Muscle layer of colon (tissue), 2 donors: ENCODE measurements at regions not wholly inside any gene's neighbourhood (a gene's known extent, or its start where the extent isn't known, plus 50 kb on each side); places are given as distances from the start of the nearest gene placed in this dataset.

Experiments
- H3K27ac ChIP-seq: one replicate; pipeline ENCODE4 v1.7.0; 2013; ENCODE audit warnings: low read depth, mild to moderate bottlenecking, low read length, moderate library complexity
- H3K27me3 ChIP-seq, 2 donors: one replicate each; pipeline ENCODE4 v1.7.0; 2013; ENCODE audit warnings: low read length in 2 of 2, mild to moderate bottlenecking in 2 of 2; ENCODE audit not compliant: insufficient read depth in 2 of 2, control insufficient read depth in 1 of 2
- H3K36me3 ChIP-seq: one replicate; pipeline ENCODE4 v1.7.0; 2013; ENCODE audit warnings: mild to moderate bottlenecking, low read length; ENCODE audit not compliant: insufficient read depth
- H3K4me1 ChIP-seq: one replicate; pipeline ENCODE4 v1.7.0; 2013; ENCODE audit warnings: mild to moderate bottlenecking, low read length; ENCODE audit not compliant: insufficient read depth
- H3K4me3 ChIP-seq, 2 donors: one replicate each; pipeline ENCODE4 v1.7.0; 2013; ENCODE audit warnings: low read length in 2 of 2, low read depth in 1 of 2, mild to moderate bottlenecking in 1 of 2, moderate library complexity in 1 of 2
- H3K9ac ChIP-seq: one replicate; pipeline ENCODE4 v1.7.0; 2013; ENCODE audit warnings: low read length
- H3K9me3 ChIP-seq: one replicate; pipeline ENCODE4 v1.7.0; 2013; ENCODE audit warnings: mild to moderate bottlenecking, low read length
- donor health status: abdominal sarcoma.
- donor health status: Adenocarcinoma of cecum.

DNA sequence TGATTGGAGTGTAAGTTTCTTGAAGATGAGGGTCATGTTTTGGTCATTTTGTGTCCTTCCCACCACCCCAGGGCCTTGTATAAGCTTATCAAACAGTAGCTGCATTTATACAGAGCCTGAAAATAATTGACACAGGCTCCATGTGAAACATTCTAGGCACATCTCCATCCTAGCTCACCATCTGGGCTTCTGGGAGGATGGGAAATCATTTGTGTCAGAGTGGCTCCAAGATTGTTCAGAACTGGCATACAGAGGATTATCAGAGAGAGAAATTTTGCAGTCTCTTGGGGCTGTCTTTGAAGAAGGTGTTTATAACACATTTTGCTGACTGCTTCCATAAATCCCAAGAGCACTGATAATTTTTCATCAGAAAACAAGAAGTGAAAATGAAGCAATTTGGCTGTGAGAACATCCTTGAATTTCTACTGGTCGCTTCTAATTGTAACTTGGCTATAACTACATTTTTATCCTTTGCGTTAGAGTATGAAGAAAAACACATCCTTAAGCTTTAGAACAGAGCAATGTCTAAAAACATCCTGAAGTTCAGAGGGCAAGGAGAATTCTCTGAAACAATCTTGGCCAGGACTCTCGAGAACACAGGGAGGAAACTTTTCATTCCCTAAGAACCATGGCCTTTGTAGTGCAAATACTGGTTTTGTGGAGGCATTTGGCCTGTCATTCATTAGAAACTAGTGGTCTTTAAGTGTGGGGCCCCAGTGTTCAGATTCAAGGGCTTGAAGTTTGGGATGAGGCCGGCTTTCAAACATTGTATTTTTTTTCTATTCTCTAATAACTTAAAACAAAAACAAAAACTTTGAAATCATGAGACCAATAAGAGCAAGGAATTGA, 151.1 kb downstream of the DACT1 start:
- H3K27me3 ChIP-seq, result no peaks in the 10 kb centered on the region
- H3K36me3 ChIP-seq, result no peaks in the 10 kb centered on the region
- no peak overlapping the region for H3K9ac ChIP-seq
- no peak overlapping the region for H3K4me3 ChIP-seq
- no peak overlapping the region for H3K27ac ChIP-seq
- H3K9me3 ChIP-seq, result no peaks in the 10 kb centered on the region
- H3K4me1 ChIP-seq, result no peaks in the 10 kb centered on the region

DNA sequence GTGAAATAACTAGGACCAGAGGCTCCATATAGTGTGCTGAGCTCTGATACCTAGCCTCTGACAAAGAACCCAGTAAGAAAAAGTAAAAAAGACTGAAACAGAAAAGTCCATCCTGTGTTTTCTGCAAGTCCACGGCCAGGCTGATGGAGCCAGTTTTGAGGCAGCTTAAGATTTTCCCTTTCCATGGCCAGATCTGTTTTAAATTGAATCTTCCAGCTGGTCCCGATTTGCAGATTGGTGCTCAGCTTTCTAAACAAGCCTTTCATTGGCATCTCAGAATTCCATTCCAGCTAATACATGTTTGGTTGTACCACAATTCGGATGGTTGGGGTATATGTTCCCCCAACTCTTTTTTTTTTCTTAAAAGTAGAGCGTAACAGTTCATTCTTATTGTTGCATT, 152.0 kb downstream of the DACT1 start:
- Histone ChIP-seq H3K4me1 (no peaks in the 10 kb centered on the region), H3K9me3 (no peaks in the 10 kb centered on the region), H3K27me3 (no peaks in the 10 kb centered on the region), H3K36me3 (no peaks in the 10 kb centered on the region), H3K9ac (no peak overlapping the region), H3K4me3 (no peak overlapping the region), H3K27ac (no peak overlapping the region)

DNA sequence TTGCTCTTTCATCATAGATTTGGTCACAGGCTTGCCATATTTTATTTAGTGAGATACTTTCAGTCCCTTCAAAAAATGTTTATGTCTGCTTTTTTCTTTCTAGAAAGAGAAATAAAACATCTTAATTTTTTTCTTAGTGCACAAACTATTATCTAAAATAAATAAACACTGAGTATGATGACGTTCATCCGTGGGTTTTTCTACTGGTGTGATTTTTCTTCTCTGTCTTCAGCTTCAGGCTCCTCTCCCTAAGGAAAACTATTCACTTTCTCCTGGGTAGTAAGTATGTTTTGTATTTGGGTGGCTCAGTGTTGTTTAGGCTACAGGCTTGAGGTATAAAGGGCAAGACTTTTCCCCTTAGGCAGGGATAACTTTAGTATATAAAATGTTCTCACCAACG, 154.7 kb downstream of the DACT1 start:
- Histone ChIP-seq H3K27ac (no peak overlapping the region), H3K9ac (no peak overlapping the region), H3K4me3 (no peak overlapping the region), H3K27me3 (no peaks in the 10 kb centered on the region), H3K36me3 (no peaks in the 10 kb centered on the region), H3K4me1 (no peaks in the 10 kb centered on the region), H3K9me3 (no peaks in the 10 kb centered on the region)

DNA sequence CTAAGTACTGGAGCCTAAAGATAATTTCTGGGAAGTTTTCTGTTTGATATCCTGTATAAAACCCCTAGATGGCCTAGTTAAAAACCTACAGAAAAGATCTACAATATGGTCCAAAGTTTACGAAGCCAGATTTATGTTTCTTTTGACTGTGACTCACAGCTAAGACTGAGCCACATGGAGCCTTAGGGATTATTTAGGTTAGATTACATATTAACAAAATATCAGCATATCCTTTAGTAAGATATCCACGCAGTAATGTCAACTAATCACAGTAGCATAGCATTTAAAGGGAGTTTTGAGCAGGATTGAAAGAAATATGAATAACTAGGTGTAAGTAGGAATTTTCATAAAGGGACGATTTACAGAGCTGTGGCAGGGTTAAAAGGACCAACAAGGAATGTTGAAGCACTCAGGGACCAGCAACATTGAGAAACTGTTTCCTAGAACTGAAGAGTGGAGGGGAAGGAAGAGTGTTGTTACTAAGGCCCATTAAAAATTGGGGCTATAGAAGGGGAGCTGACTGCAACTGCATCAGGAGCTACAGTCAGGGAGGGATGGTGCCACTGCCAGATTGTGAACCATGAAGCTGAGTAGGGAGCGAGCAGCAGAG, 155.5 kb downstream of the DACT1 start:
- Histone ChIP-seq H3K27ac (no peak overlapping the region), H3K4me3 (no peak overlapping the region), H3K4me1 (no peaks in the 10 kb centered on the region), H3K9me3 (no peaks in the 10 kb centered on the region), H3K9ac (no peak overlapping the region), H3K27me3 (no peaks in the 10 kb centered on the region), H3K36me3 (no peaks in the 10 kb centered on the region)

DNA sequence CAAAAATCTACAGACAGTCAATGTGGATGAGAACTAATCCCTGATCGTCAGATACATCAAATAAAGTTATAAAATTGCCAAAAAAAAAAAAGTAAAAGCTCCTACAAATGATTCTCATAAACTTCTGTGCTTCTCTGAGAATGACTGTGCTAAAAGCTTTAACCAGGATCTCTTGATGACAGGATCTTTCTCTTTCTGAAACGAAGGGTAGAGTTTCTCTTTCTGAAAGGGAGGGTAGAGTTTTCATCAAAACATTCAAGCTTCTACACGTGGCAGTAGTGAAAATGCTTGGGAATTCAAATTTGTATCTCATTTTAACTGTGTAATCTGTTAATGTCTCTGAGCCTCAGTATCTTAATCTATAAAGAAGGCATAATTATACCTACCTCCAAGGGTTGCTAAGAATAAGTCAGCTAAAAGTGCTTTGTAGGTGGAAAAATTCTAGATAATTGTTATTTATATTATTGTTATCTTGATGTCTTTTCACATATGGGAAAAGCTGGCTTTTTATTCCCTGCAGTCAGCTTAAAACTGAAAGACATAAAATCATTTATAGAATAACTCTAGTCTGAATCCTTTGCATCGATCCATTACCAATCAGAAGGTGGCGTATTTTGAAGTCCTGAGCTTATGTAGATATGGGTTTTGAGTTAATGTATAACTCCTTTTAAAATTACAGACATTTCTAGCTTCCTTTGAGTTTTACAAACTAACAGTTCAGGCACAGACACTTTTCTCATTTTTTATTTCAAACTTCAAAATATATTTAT, 157.4 kb downstream of the DACT1 start:
- Histone ChIP-seq H3K36me3 (no peaks in the 10 kb centered on the region), H3K27ac (no peak overlapping the region), H3K4me3 (no peak overlapping the region), H3K4me1 (no peaks in the 10 kb centered on the region), H3K27me3 (no peaks in the 10 kb centered on the region), H3K9me3 (no peaks in the 10 kb centered on the region), H3K9ac (no peak overlapping the region)

DNA sequence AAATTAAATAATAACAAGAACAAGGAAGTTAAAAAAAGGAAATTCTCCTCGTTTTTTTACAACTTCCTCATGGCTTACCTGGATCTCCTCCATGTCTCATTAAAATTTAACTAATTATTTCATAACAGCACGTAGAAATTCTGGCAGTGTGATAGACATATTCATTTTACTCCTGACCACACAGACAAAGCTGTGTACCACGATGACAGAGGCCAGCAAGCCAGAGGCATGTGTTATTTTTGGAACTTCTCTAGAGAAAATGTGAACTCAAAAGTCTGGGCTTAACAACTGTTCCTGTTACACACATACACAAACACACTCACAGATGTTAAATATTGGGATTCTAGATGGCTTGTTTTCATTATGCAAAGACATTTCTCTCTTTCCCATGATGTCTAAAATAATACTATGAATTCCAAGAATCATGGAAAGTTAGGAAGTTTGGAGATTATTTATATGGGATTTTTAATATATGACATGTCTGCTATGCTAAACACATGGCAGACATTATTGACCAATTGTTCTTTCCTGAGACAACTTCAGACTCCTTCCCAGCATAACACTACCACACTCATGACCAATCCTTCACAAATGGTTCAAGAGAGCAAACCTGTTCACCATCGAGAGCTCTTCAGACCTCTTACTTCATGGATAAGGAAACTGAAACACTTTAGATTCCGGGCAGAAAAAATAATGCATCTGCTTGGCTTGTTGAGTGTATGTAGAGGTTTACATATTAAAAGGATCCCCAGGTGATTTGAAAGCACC, 158.7 kb downstream of the DACT1 start:
- H3K27ac ChIP-seq, result no peak overlapping the region
- no peaks in the 10 kb centered on the region for H3K9me3 ChIP-seq
- no peak overlapping the region for H3K4me3 ChIP-seq
- H3K9ac ChIP-seq, result no peak overlapping the region
- H3K36me3 ChIP-seq, result no peaks in the 10 kb centered on the region
- H3K4me1 ChIP-seq, result no peaks in the 10 kb centered on the region
- no peaks in the 10 kb centered on the region for H3K27me3 ChIP-seq

DNA sequence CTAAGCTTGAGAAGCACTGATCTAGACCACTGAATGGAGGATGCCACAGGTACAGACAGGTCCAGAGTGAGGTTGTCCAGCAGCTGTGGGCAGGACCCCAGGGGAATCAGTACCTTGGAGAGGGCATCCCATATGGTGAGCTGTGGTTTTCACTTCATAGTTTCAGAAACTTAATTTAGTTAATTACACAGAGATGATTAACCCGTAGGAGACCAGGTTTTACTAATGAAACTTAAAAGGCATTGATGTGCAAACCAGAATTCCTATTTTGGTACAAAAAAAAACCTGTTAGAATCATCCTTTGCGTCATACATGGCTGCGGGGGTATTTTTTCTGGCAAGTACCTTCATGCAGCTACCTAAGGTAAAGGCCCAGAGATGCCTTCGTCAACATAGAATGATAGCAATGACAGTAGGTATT, 159.3 kb downstream of the DACT1 start:
- Histone ChIP-seq H3K9ac (no peak overlapping the region), H3K4me3 (no peak overlapping the region), H3K4me1 (no peaks in the 10 kb centered on the region), H3K27me3 (no peaks in the 10 kb centered on the region), H3K9me3 (no peaks in the 10 kb centered on the region), H3K27ac (no peak overlapping the region), H3K36me3 (no peaks in the 10 kb centered on the region)

DNA sequence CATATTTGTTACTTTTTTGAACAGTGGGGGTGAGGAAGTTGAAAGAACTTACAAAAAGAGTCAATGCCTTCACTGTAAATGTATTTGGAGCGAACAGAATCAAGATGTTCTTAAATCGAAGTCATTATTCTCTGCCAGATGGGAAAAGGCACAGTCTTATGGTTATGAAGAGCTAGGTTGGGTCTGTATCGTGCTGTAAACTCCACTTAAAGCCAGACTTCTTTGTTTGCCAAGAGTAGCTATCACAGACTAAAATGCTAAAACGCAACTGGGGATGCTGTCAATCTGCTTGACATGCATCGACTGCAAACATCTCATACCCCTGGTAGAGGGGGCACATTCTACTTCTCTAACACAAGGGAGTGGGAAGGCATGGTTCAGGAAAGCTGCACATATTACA, 160.4 kb downstream of the DACT1 start:
- no peaks in the 10 kb centered on the region for H3K36me3 ChIP-seq
- H3K27me3 ChIP-seq, result no peaks in the 10 kb centered on the region
- no peak overlapping the region for H3K4me3 ChIP-seq
- no peaks in the 10 kb centered on the region for H3K9me3 ChIP-seq
- no peak overlapping the region for H3K27ac ChIP-seq
- H3K4me1 ChIP-seq, result no peaks in the 10 kb centered on the region
- no peak overlapping the region for H3K9ac ChIP-seq

DNA sequence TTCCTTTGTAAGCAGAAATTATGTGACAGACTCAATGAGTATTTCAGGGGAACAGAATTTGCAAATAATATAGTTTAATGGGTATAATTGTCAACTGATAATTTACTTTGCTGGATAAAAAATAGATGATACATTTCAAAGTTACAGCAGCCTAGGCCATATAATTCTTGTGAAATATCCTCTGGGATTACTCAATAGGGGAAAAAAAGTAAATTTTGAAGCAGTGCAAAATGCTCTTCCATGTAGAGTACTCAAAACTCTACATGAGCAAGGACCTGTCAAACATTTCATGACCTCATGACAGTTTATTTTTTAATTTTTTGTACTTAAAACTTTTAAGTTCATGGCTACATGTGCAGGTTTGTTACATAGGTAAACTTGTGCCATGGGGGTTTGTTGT, 163.3 kb downstream of the DACT1 start:
- Histone ChIP-seq H3K9ac (no peak overlapping the region), H3K9me3 (no peaks in the 10 kb centered on the region), H3K4me1 (no peaks in the 10 kb centered on the region), H3K27ac (no peak overlapping the region), H3K4me3 (no peak overlapping the region), H3K27me3 (no peaks in the 10 kb centered on the region), H3K36me3 (no peaks in the 10 kb centered on the region)

DNA sequence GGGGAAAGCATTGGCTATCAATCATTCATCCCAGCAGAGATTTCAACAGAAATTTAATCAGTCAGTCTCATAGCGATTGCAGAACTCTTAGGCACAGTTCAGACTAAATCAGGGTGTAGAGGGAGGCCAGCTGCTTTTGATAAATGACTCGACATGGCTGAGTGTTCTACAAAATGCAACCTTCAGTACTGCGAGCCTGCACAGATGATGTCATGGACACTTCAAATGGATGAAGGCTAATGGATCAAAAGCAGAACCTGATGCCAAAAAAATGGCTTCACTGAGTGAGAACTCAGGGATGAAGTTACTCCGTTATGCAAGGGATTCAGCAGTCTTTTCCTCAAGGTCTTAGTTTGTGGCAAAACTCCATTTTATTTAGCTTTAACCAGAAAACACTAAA, 167.3 kb downstream of the DACT1 start:
- H3K9ac ChIP-seq, result no peak overlapping the region

More for the DNA sequence above, 167.3 kb downstream of the DACT1 start:
- no peaks in the 10 kb centered on the region for H3K27me3 ChIP-seq
- no peaks in the 10 kb centered on the region for H3K36me3 ChIP-seq
- no peaks in the 10 kb centered on the region for H3K9me3 ChIP-seq
- no peak overlapping the region for H3K4me3 ChIP-seq
- H3K27ac ChIP-seq, result no peak overlapping the region
- H3K4me1 ChIP-seq, result no peaks in the 10 kb centered on the region
